Choroid plexus epithelial cell (primary cell): ENCODE measurements at regions not wholly inside any gene's neighbourhood (a gene's known extent, or its start where the extent isn't known, plus 50 kb on each side); places are given as distances from the start of the nearest gene placed in this dataset.

Experiments used
- DNase-seq: peaks from one replicate; pipeline ENCODE4 v3.0.0-alpha.2; 2010; ENCODE audit warnings: low read depth
- H3K4me3 ChIP-seq: 2 replicates; pipeline ENCODE4 v1.5.1; 2011; ENCODE audit warnings: low read depth, mild to moderate bottlenecking, control low read depth, low read length, moderate library complexity
- TF ChIP-seq, protein P1 (sequence below): conservative IDR thresholded peaks from 2 replicates; pipeline ENCODE4 v1.5.1; 2011; ENCODE audit warnings: low read depth, mild to moderate bottlenecking, control low read depth, inconsistent platforms, low read length, moderate library complexity

DNA sequence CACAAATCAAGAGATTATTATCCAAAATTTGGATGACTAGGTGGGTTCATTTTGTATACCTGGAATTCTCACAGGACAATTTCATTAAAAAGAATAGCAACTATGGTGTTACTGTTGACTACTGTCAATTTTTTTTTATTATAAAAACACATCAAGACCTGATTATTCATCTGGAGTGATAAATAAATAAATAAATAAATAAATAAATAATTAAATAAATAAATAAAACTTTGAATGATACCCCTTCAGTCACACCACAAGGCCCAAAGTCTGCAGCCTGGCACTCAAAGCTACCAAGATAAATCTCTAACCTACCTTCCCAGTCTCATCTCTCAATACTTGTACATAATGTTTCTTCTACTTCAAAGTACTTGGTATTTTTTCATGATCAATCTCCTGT is 294.0 kb upstream of the KLHL29 start:
- TF ChIP-seq, protein P1, sequence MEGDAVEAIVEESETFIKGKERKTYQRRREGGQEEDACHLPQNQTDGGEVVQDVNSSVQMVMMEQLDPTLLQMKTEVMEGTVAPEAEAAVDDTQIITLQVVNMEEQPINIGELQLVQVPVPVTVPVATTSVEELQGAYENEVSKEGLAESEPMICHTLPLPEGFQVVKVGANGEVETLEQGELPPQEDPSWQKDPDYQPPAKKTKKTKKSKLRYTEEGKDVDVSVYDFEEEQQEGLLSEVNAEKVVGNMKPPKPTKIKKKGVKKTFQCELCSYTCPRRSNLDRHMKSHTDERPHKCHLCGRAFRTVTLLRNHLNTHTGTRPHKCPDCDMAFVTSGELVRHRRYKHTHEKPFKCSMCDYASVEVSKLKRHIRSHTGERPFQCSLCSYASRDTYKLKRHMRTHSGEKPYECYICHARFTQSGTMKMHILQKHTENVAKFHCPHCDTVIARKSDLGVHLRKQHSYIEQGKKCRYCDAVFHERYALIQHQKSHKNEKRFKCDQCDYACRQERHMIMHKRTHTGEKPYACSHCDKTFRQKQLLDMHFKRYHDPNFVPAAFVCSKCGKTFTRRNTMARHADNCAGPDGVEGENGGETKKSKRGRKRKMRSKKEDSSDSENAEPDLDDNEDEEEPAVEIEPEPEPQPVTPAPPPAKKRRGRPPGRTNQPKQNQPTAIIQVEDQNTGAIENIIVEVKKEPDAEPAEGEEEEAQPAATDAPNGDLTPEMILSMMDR = no peak
- DNase-seq = no peak
- H3K4me3 ChIP-seq = no peak overlapping the region

DNA sequence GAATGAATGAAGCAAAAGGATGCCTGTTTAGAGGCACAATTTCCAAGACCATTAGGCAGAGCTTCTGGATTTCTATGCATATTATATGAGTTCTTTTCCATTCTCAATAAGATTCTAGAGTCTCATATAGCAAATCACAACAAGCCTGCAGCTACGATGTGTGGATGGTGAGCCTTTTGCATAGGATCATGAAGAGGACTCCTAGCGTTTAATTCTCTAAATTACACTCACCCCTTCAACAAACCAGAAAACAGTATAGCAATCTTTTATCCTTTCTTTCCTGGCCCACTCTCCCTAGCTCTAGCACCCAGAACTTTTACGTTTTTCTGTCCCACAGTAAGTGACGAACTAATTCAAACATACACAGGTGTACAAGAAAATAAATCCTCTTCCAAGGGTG is 293.1 kb upstream of the KLHL29 start:
- no peak overlapping the region for H3K4me3 ChIP-seq
- no peak for DNase-seq
- TF ChIP-seq, protein P1 = no peak

DNA sequence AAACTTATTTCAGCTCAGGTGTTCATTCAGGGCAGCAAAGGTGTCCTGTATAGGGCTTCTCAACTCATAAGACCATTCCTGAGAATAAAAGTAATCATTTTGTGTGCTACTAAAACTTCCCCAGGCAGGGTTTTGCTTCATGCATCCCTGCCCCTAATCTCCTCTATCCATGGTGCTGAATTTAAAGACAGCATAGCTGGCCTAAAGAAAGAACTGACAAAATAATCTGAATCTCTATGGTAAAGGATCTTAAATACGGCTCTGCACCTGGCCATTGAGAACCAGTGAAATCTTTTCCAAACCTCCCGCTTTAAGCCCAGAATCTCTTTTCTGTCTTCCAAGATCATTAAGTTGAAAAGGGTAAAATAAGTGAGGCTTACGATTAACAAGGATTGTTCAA is 292.1 kb upstream of the KLHL29 start:
- DNase-seq = peak; percentile 19
- TF ChIP-seq, protein P1 = no peak
- no peak overlapping the region for H3K4me3 ChIP-seq

DNA sequence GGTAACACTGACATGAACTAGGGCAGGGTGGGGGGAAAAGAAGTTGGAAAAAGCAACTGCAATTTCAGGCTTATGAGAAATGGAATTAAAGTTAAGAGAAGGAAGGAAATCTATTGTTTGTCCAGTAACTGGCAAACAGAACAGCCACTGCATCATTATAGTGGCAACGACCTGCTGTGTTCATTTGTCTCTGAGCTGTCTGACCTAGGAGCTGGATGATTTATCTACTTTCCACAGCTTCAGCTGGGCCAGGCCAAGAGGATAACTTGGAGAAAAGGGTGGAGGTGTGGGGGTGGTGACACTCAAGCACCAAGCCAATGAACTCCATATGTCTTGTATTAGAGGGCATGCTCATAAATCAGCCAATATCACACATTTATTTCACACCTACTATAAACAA is 291.5 kb upstream of the KLHL29 start:
- no peak for DNase-seq
- TF ChIP-seq, protein P1 = no peak
- no peak overlapping the region for H3K4me3 ChIP-seq

DNA sequence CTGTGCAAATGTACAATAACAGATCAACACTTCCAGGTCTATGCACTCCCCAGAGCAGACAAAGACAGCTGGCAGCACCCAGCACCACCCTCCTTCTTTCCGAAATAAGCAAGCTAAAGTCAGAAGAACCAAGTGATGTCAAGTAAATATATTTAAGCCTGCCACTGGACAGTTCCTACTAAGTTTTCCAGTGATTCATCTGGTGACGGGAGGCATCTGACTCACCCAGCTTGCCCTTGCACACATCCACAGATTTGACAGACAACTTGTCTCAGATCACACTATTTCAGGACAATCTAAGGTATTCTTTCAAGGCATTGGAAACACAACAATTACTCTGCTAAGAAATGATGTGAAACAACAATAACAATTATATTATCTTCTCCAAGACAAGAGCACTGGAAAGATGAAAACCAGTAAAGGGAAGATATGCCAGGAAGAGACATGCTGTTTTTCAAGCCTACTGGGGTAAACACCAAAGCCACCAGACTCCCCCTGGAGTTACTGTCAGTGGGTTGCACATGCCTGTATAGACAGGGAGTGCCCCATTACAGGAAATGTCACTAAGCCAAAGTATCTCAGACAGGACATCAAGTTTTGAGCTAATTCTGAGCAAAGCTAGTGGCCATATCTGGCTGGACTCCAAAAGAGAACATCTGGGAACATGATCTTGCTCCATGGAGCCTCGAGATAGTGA is 287.9 kb upstream of the KLHL29 start:
- TF ChIP-seq, protein P1 = no peak
- H3K4me3 ChIP-seq = no peak overlapping the region
- no peak for DNase-seq

DNA sequence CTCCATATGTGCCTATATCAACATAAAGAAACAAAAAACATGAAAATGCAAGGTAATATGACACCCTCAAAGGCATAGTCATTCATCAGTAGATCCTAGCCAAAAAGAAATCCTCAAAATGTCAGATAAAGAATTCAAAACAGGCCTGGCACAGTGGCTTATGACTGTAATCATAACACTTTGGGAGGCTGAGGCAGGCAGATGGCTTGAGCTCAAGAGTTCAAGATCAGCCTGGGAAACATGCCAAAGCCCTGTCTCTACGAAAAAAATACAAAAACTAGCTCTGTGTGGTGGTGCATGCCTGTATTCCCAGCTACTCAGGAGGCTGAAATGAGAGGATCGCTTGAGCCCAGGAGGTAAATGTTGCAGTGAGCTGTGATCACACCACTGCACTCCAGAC is 284.6 kb upstream of the KLHL29 start:
- no peak for DNase-seq
- TF ChIP-seq, protein P1 = no peak
- no peak overlapping the region for H3K4me3 ChIP-seq

DNA sequence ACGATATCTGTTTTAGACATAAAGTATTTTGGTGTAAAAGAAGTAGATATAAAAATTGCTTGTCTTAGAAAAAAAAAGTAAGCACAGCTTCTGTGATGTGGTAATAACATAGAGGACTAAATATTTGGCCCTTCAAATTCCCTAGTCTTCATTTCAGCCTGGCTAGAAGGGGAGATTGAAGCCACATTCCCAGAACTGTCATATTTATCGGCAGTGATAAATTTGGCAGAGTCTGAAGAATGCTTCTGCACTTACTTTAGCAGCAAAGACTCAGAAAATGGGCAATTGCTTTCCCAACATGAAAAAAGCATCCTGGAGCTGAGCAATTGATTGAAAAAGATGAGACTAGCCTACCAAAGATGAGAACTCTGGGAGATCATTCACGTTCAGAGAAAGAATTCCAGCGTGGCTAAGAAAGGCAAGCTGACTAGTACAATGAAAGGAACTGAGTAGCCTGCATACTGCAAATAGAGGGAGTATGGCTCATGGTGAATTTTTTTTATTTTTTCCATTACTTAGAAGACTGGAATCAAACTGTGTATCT is 278.7 kb upstream of the KLHL29 start:
- no peak overlapping the region for H3K4me3 ChIP-seq
- TF ChIP-seq, protein P1 = no peak
- DNase-seq = no peak
